Endodermal cell (in vitro differentiated cells): ENCODE measurements at regions not wholly inside any gene's neighbourhood (a gene's known extent, or its start where the extent isn't known, plus 50 kb on each side); places are given as distances from the start of the nearest gene placed in this dataset.
A peak's percentile ranks its signal among the peaks of the same experiment; 100 is the strongest.
"Not testable (repeated sequence)": the region's sequence is repeated elsewhere in the genome, so short reads cannot be mapped to it uniquely, and the experiment has no call there.

Source experiments
- DNase-seq: peaks from one replicate; pipeline ENCODE4 v3.0.0-alpha.2; 2017
- H3K27ac ChIP-seq: 2 replicates; pipeline ENCODE4 v1.5.1; 2013; ENCODE audit warnings: mild to moderate bottlenecking, low read depth, low read length, moderate library complexity
- H3K27me3 ChIP-seq: 2 replicates; pipeline ENCODE4 v1.6.1; 2013; ENCODE audit warnings: mild to moderate bottlenecking, low read length, moderate library complexity; ENCODE audit not compliant: insufficient read depth, control insufficient read depth, poor library complexity, severe bottlenecking
- H3K36me3 ChIP-seq: 2 replicates; pipeline ENCODE4 v1.7.0; 2013; ENCODE audit warnings: mild to moderate bottlenecking, low read length, moderate library complexity; ENCODE audit not compliant: control insufficient read depth, insufficient read depth
- H3K4me1 ChIP-seq: one replicate; pipeline ENCODE4 v1.7.0; 2013; ENCODE audit warnings: low read length; ENCODE audit not compliant: control insufficient read depth, insufficient read depth
- H3K4me3 ChIP-seq: 2 replicates; pipeline ENCODE4 v1.5.1; 2013; ENCODE audit warnings: mild to moderate bottlenecking, low read length, moderate library complexity
- H3K9ac ChIP-seq: 2 replicates; pipeline ENCODE4 v1.6.1; 2013; ENCODE audit warnings: mild to moderate bottlenecking, low read length, moderate library complexity; ENCODE audit not compliant: poor library complexity, severe bottlenecking; ENCODE audit errors: extremely low read depth
- H3K9me3 ChIP-seq: 2 replicates; pipeline ENCODE4 v1.6.1; 2013; ENCODE audit warnings: mild to moderate bottlenecking, low read length, moderate library complexity; ENCODE audit not compliant: control insufficient read depth
- H3K27ac Mint-ChIP-seq: 2 replicates; pipeline ENCODE4 v1.8.0; 2020; ENCODE audit warnings: mixed read lengths
- H3K27me3 Mint-ChIP-seq: 2 replicates; pipeline ENCODE4 v1.8.0; 2021; ENCODE audit warnings: mild to moderate bottlenecking, mixed read lengths; ENCODE audit not compliant: insufficient read depth
- H3K36me3 Mint-ChIP-seq: 2 replicates; pipeline ENCODE4 v1.8.0; 2020; ENCODE audit warnings: low read depth, mixed read lengths
- H3K4me1 Mint-ChIP-seq: 2 replicates; pipeline ENCODE4 v1.8.0; 2020; ENCODE audit warnings: mixed read lengths
- H3K4me3 Mint-ChIP-seq: 2 replicates; pipeline ENCODE4 v1.8.0; 2020; ENCODE audit warnings: mild to moderate bottlenecking, moderate library complexity, mixed read lengths
- H3K9me3 Mint-ChIP-seq: 2 replicates; pipeline ENCODE4 v1.8.0; 2020; ENCODE audit warnings: mild to moderate bottlenecking, mixed read lengths
- CTCF ChIP-seq: fragments of 200-600 bp; sonication (generic); conservative IDR thresholded peaks from 2 replicates; pipeline ENCODE4 v1.5.0; 2021; ENCODE audit warnings: antibody characterized with exemption, mild to moderate bottlenecking
- WGBS, 2 experiments: methylation state at CpG; one replicate each; pipeline versions ENCODE4 v1.1.5 to v1.1.7; 2013; ENCODE audit warnings: missing lambda C conversion rate in 2 of 2, mixed read lengths in 1 of 2; ENCODE audit not compliant: insufficient coverage in 1 of 2, insufficient read length in 1 of 2; 5-methylcytosine and 5-hydroxymethylcytosine counted together

GRCh38 chr9:21543187-21543586 lies 61.1 kb upstream of the IFNE start:
- TF ChIP-seq CTCF: no peak
- H3K9me3 Mint-ChIP-seq: peaks cover 20% of the 10 kb centered on the region
- no peak for DNase-seq
- peaks cover 16% of the 10 kb centered on the region for H3K4me1 Mint-ChIP-seq
- no peaks in the 10 kb centered on the region for H3K27me3 Mint-ChIP-seq
- no peaks in the 10 kb centered on the region for H3K4me1 ChIP-seq
- peak overlapping the region; percentile 85 for H3K27ac Mint-ChIP-seq
- H3K4me3 Mint-ChIP-seq: no peak overlapping the region
- H3K27ac ChIP-seq: no peak overlapping the region
- H3K9me3 ChIP-seq: peaks cover 21% of the 10 kb centered on the region
- H3K36me3 ChIP-seq: peaks cover 11% of the 10 kb centered on the region
- WGBS, 2 experiments: 81% methylated on average over 3 of the region's 4 CpGs; no CpG with 5 or more reads in 1 of the 2 experiments
- peak overlapping the region; percentile 50 for H3K4me3 ChIP-seq
- H3K36me3 Mint-ChIP-seq: peaks cover 25% of the 10 kb centered on the region
- H3K9ac ChIP-seq: no peak overlapping the region
- no peaks in the 10 kb centered on the region for H3K27me3 ChIP-seq

DNA sequence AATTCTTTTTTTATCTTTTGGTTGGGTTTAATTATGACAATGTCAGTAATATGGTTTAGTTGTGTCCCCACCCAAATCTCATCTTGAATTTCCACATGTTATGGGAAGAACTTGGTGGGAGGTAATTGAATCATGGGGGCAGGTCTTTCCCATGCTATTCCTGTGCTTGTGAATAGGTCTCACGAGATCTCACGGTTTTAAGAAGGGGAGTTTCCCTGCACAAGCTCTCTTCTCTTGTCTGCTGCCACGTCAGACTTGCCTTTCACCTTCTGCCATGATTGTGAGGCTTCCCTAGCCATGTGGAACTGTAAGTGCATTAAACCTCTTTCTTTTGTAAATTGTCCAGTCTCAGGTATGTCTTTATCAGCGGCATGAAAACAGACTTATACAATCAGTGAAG lies 61.7 kb upstream of the IFNE start:
- peaks cover 11% of the 10 kb centered on the region for H3K36me3 ChIP-seq
- H3K4me3 Mint-ChIP-seq, H3K4me1 ChIP-seq, H3K9ac ChIP-seq, H3K27me3 ChIP-seq, DNase-seq, H3K27me3 Mint-ChIP-seq, H3K27ac ChIP-seq: not testable (repeated sequence)
- Mint-ChIP-seq H3K9me3 (peaks cover 20% of the 10 kb centered on the region), H3K36me3 (peaks cover 25% of the 10 kb centered on the region), H3K4me1 (peaks cover 19% of the 10 kb centered on the region), H3K27ac (peak overlapping the region; percentile 3)
- H3K4me3 ChIP-seq: peak overlapping the region; percentile 50
- 74 to 82% methylated on average over 3 to 4 of the region's 4 CpGs for WGBS, 2 experiments
- H3K9me3 ChIP-seq: peaks cover 21% of the 10 kb centered on the region

DNA sequence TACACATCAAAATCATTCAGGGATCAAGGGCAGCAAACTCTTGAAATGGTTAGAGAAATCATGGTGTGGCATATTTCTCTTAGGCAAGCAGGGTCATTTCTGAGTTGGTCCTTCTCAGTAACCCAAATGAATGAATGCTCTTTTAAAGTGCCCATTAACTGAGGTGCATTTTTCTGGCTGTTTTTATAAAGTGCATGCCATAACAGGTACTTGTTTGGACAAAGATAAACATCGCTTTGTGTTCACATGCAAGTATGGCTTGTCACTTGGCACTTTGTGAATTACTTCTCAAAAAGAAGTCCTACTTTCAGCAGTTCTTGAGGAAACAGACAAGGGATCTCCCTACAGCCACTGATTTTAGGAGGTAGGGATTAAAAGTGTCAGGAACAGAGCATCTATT lies 64.8 kb upstream of the IFNE start:
- peaks cover 21% of the 10 kb centered on the region for H3K36me3 Mint-ChIP-seq
- H3K27ac ChIP-seq: no peak overlapping the region
- no peak overlapping the region for H3K9ac ChIP-seq
- H3K27me3 ChIP-seq: no peaks in the 10 kb centered on the region
- no peak for DNase-seq
- peaks cover 18% of the 10 kb centered on the region for H3K9me3 ChIP-seq
- WGBS, 2 experiments: 78 to 94% methylated on average over 1 of the region's 1 CpG
- H3K27me3 Mint-ChIP-seq: no peaks in the 10 kb centered on the region
- no peak overlapping the region for H3K4me3 Mint-ChIP-seq
- peaks cover 18% of the 10 kb centered on the region for H3K36me3 ChIP-seq
- H3K4me3 ChIP-seq: no peak overlapping the region
- H3K27ac Mint-ChIP-seq: no peak overlapping the region
- no peak for TF ChIP-seq CTCF
- peaks cover 40% of the 10 kb centered on the region for H3K4me1 Mint-ChIP-seq
- H3K9me3 Mint-ChIP-seq: peaks cover 16% of the 10 kb centered on the region
- H3K4me1 ChIP-seq: no peaks in the 10 kb centered on the region

GRCh38 chr9:21549251-21549765 lies 67.2 kb upstream of the IFNE start:
- Histone ChIP-seq H3K4me1 (no peaks in the 10 kb centered on the region), H3K27ac (no peak overlapping the region), H3K27me3 (no peaks in the 10 kb centered on the region), H3K36me3 (peaks cover 17% of the 10 kb centered on the region), H3K4me3 (no peak overlapping the region), H3K9ac (no peak overlapping the region), H3K9me3 (peaks cover 6% of the 10 kb centered on the region)
- Mint-ChIP-seq H3K9me3 (peaks cover 6% of the 10 kb centered on the region), H3K4me3 (no peak overlapping the region), H3K27ac (no peak overlapping the region), H3K27me3 (no peaks in the 10 kb centered on the region), H3K4me1 (peaks cover 40% of the 10 kb centered on the region), H3K36me3 (peaks cover 6% of the 10 kb centered on the region)
- TF ChIP-seq CTCF: no peak
- WGBS, 2 experiments: 85 to 88% methylated on average over 6 to 9 of the region's 9 CpGs
- no peak for DNase-seq
